Activated T-cell treated with anti-CD3 and anti-CD28 coated beads, Interleukin-2, amount 50 U/mL, for 72 hours (primary cell): ENCODE measurements at regions not wholly inside any gene's neighbourhood (a gene's known extent, or its start where the extent isn't known, plus 50 kb on each side); places are given as distances from the start of the nearest gene placed in this dataset.
A peak's percentile ranks its signal among the peaks of the same experiment; 100 is the strongest.
"Not testable (repeated sequence)": the region's sequence is repeated elsewhere in the genome, so short reads cannot be mapped to it uniquely, and the experiment has no call there.

Experiments
- ATAC-seq, 2 donors: fragments of 150-1000 bp; cut with Tn5 transposase; replicated peaks in 1 of 2; 2 replicates each; pipeline ENCODE4 v1.10.0; 2021; ENCODE audit warnings: moderate library complexity in 2 of 2, mild to moderate bottlenecking in 1 of 2
- DNase-seq, 2 donors: peaks; one replicate each; pipeline ENCODE4 v3.0.0; 2021 to 2022; ENCODE audit warnings: mixed read lengths in 1 of 2
- H3K27ac Mint-ChIP-seq: one replicate; pipeline ENCODE4 v1.8.0; 2022; ENCODE audit warnings: mild to moderate bottlenecking, moderate library complexity, mixed read lengths
- H3K27me3 Mint-ChIP-seq: one replicate; pipeline ENCODE4 v1.8.0; 2022; ENCODE audit warnings: low read depth, mixed read lengths
- H3K36me3 Mint-ChIP-seq, 2 donors: one replicate each; pipeline ENCODE4 v1.8.0; 2022; ENCODE audit warnings: mixed read lengths in 2 of 2, mild to moderate bottlenecking in 1 of 2; ENCODE audit not compliant: insufficient read depth in 2 of 2
- H3K4me1 Mint-ChIP-seq: one replicate; pipeline ENCODE4 v1.8.0; 2022; ENCODE audit warnings: low read depth, mixed read lengths
- H3K4me3 Mint-ChIP-seq, 2 donors: one replicate each; pipeline ENCODE4 v1.8.0; 2022; ENCODE audit warnings: mild to moderate bottlenecking in 2 of 2, mixed read lengths in 2 of 2, moderate library complexity in 2 of 2
- H3K9me3 Mint-ChIP-seq, 2 donors: one replicate each; pipeline ENCODE4 v1.8.0; 2022; ENCODE audit warnings: mixed read lengths in 2 of 2

DNA sequence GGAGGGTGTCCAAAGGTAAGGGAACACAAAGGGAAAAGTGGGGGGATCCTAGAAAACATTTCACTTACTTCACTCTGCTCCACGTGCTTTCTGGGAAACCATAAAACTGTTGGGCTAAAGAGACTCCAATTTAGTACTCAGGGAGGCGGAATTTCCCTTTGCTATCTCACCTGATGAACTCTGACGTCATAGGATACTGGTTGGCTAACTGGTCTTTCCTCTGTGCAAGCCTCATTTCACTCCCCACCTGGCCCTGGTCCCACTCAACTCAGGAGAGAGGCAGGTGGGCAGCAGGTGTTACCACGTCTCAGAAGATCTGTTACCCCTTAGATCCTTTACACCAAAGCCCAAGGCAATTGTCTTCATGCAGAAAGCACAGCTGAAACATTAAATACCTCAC, 51.8 kb upstream of the PMAIP1 start:
- no peaks in the 10 kb centered on the region for H3K36me3 Mint-ChIP-seq
- H3K27ac Mint-ChIP-seq, result no peak overlapping the region
- no peak overlapping the region for H3K4me3 Mint-ChIP-seq
- H3K4me1 Mint-ChIP-seq, result peaks cover 17% of the 10 kb centered on the region
- peaks cover 2% of the 10 kb centered on the region for H3K27me3 Mint-ChIP-seq
- no peak for DNase-seq
- H3K9me3 Mint-ChIP-seq, result no peaks in the 10 kb centered on the region
- no peak for ATAC-seq

DNA sequence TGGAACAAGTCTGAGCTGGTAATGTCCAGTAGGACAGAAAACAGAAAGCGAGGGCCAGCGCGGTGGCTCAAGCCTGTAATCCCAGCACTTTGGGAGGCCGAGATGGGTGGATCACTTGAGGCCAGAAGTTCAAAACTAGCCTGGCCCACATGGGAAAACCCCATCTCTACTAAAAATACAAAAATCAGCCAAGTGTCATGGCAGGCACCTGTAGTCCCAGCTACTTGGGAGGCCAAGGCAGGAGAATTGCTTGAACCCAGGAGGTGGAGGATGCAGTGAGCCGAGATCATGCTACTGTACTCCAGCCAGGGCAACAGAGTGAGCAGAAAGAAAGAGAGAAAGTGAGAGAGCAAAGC, 52.3 kb upstream of the PMAIP1 start:
- not testable (repeated sequence) for H3K9me3 Mint-ChIP-seq, DNase-seq, H3K27me3 Mint-ChIP-seq, H3K36me3 Mint-ChIP-seq
- peak in 1 of 2 donors; percentile 21 for ATAC-seq
- peak overlapping the region; percentile 29 to 53 for H3K4me3 Mint-ChIP-seq
- H3K4me1 Mint-ChIP-seq, result peaks cover 17% of the 10 kb centered on the region
- H3K27ac Mint-ChIP-seq, result peak overlapping the region; percentile 24

DNA sequence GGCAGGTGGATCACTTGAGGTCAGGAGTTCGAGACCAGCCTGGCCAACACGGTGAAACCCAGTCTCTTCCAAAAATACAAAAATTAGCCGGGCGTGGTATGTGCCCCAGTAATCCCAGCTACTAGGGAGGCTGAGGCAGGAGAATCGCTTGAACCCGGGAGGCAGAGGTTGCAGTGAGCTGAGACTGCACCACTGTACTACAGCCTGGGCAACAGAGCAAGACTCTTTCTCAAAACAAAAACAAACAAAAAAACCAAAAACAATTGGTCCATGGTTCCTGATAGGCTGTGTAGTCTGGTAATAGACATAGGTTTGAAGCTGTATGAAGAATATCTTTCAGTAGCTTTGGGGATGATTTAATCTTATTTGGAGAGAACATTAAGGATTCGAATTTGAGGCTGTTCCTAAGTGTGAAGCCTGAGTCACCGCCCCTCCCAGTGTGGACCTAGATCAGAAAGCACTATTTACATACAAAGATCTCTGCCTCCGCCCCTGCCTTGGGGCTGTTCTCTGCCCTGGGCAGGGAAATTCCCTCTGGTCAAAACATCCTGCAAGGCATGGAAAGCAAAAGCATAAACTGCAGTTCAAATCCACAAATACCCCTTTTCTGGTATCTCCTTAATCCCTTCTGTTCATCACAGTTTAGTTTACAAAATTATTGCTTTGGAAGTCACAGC, 52.8 kb upstream of the PMAIP1 start:
- peak; percentile 97 to 98 for ATAC-seq
- H3K9me3 Mint-ChIP-seq, result no peaks in the 10 kb centered on the region
- DNase-seq, result peak; percentile 49 to 56

DNA sequence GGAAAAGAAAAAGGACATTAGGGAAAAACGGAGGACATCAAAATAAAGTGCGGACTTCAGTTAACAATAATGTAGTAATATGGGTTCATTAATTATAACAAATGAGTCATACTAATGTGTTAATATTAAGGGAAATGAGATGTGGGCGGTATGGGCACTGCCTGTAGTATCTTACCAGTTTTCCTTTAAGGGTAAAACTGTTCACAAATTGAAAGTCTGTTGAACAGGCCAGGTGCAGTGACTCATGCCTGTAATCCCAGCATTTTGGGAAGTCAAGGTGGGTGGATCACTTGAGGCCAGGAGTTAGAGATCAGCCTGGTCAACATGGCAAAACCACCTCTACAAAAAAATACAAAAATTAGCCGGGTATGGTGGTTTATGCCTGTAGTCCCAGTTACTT, 56.8 kb upstream of the PMAIP1 start:
- H3K4me1 Mint-ChIP-seq, result peaks cover 14% of the 10 kb centered on the region

More for the DNA sequence above, 52.8 kb upstream of the PMAIP1 start:
- Mint-ChIP-seq H3K27ac (peak overlapping the region; percentile 37), H3K27me3 (peaks cover 6% of the 10 kb centered on the region), H3K4me3 (peak overlapping the region; percentile 29 to 53), H3K36me3 (no peaks in the 10 kb centered on the region), H3K4me1 (peaks cover 17% of the 10 kb centered on the region)

DNA sequence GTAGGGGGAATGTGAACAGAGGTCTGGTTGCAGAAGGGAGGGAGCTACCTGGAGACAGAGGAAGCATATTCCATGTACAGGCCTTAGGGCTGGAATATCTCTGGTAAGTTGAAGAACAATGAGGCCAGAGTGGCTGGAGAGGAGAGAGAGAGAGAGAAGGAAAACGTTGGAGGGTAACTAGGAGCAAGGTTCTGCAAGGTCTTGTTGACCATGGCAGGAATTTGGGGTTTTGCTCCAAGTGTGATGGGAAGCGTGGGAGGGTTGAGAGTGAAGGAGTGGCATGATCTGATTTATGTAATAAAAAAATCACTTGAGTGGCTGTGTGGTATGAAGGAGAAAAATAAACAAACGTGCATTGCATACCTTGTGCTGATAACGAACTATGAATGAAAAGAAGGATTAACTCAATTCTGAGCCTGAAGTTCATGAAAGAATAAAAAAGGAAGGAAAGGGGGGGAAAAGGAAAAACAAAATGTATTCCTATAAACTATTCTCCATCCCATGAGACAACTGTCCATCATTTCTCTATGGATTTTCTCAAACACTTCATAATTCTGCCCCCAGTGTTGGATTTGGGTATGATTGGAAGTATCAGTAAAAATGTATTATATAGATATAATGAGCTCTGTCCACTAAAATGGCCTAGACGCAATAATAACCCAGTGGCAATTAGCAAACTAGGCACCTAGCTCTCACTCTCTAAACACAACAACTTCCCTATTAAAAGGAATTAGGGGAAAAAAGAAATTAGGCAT, 59.7 kb upstream of the PMAIP1 start:
- no peak for DNase-seq
- no peaks in the 10 kb centered on the region for H3K4me1 Mint-ChIP-seq
- ATAC-seq, result no peak

More for the DNA sequence above, 56.8 kb upstream of the PMAIP1 start:
- Mint-ChIP-seq H3K9me3 (no peaks in the 10 kb centered on the region), H3K27ac (no peak overlapping the region), H3K36me3 (no peaks in the 10 kb centered on the region), H3K4me3 (no peak overlapping the region), H3K27me3 (peaks cover 18% of the 10 kb centered on the region)
- ATAC-seq (no peak), DNase-seq (no peak)

DNA sequence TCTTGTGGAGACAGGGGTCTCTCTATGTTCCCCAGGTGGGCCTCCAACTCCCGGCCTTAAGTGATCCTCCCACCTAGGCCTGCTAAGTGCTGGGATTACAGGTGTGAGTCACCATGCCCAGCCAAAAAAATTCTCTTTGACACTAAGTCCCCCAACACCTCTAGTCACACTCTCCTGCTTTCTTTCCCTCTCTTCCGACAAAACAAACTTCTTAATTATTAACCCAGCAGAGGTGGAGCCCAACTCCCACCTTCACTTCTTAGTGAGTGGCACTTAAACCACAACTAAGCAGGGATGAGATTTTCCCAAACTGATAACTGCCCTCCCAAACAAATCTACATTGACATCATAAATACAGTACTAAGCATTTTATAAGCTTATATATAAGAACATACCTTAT, 60.5 kb upstream of the PMAIP1 start:
- no peak overlapping the region for H3K4me3 Mint-ChIP-seq
- no peak for DNase-seq
- H3K27ac Mint-ChIP-seq, result peak overlapping the region; percentile 52
- H3K4me1 Mint-ChIP-seq, result peaks cover 5% of the 10 kb centered on the region
- ATAC-seq, result no peak
- H3K27me3 Mint-ChIP-seq, result peaks cover 34% of the 10 kb centered on the region
- no peaks in the 10 kb centered on the region for H3K36me3 Mint-ChIP-seq
- no peaks in the 10 kb centered on the region for H3K9me3 Mint-ChIP-seq

More for the DNA sequence above, 59.7 kb upstream of the PMAIP1 start:
- Mint-ChIP-seq H3K27me3 (peaks cover 27% of the 10 kb centered on the region), H3K27ac (no peak overlapping the region), H3K4me3 (no peak overlapping the region), H3K36me3 (no peaks in the 10 kb centered on the region), H3K9me3 (no peaks in the 10 kb centered on the region)

DNA sequence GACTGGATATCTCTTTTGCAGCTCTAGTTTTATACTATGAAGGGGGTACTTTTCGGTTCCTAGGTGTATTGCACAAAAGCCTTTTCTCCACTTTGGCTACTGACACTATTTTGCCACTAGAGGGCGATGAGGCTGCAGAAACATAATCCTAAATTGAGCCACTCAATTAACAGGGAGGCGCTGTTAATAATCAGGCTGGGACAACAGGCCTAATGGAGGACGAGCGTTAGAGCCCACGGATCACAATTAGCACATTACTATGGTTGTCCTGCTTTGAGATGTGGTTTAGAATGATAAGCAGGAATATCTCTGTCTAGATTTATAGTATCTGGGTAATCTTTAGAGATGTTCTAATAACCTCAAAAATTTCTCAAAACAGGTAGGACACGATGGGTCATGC, 62.2 kb upstream of the PMAIP1 start:
- Mint-ChIP-seq H3K27ac (no peak overlapping the region), H3K27me3 (peaks cover 42% of the 10 kb centered on the region), H3K36me3 (no peaks in the 10 kb centered on the region), H3K9me3 (no peaks in the 10 kb centered on the region), H3K4me3 (no peak overlapping the region), H3K4me1 (peaks cover 16% of the 10 kb centered on the region)
- no peak for ATAC-seq
- peak; percentile 37 to 51 for DNase-seq

DNA sequence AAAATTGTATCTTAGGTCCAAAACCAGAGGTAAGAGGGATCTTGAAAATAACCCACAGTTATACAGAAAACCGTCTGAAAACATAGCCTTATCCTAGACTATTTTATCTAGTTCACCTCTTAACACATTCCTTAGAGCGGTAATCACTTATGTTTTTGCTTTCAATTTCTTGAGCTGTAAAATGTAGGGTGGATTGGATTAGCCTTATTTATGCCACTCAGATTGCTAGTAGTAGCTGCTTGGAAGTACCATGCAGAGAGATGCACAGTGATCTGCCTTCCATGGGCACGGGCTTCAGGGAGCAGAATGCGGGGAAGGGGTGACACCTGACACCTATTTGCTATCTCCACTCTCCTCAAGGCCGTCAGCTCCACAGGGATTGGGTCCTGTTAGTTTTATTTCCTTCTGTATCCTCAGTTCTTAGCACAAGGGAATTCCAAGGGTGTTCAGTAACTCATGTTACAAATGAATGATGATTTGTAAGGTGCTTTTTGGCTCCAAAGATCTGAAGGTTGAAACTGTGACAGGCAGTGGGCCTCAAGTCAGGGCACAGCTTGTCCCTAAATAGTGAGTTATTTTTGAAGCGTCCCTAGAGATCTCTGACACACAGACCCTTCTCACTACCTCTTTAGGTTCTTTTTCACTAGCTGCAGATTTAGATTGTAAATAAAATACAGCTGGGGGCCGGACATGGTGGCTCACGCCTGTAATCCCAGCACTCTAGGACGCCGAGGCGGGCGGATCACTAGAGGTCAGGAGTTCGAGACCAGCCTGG, 64.0 kb upstream of the PMAIP1 start:
- DNase-seq, result no peak
- H3K4me3 Mint-ChIP-seq, result no peak overlapping the region
- no peaks in the 10 kb centered on the region for H3K9me3 Mint-ChIP-seq

DNA sequence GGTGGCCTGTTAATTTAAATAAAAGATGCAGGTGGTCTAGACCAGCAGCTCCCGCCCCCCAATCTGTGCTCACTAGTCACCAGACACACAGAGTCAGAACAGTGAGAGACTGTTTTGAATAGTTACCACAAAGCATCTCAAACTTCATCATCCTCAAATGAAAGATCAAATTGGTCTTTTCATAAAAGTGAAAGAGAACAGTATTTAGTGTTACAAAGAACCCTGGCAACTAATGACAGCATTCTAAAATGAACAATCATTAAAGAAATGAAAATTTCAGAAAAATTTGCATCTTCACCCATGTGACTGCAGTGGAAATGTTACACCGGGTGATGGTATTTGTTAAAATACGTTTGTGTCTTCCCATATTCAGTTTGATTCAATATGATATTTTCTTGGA, 65.5 kb upstream of the PMAIP1 start:
- Mint-ChIP-seq H3K4me1 (peaks cover 16% of the 10 kb centered on the region), H3K4me3 (peak overlapping the region; percentile 5 to 71), H3K27ac (peak overlapping the region; percentile 30), H3K36me3 (no peaks in the 10 kb centered on the region), H3K27me3 (peaks cover 32% of the 10 kb centered on the region), H3K9me3 (no peaks in the 10 kb centered on the region)
- DNase-seq, result peak; percentile 23 to 34
- peak; percentile 82 to 91 for ATAC-seq

More for the DNA sequence above, 64.0 kb upstream of the PMAIP1 start:
- Mint-ChIP-seq H3K27me3 (peaks cover 43% of the 10 kb centered on the region), H3K27ac (no peak overlapping the region), H3K36me3 (no peaks in the 10 kb centered on the region), H3K4me1 (peaks cover 16% of the 10 kb centered on the region)
- ATAC-seq, result no peak

DNA sequence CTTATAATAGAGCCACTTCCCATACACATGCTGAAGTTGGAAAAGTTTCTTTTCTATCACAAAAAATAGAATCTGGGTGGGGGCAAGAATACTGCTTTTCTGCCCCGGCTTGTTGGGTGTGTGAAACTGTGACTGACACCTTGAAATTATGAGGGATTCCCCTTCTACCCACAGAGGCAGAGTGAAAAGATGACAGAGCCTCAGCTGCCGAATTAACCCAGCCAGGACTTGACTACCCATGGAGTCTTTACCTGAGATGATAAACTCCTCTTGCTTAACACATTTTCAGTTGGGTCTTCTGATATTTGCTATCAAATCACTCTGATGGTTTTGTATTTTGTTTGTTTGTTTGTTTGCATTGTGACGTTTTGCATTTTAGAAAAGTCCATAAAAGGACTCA, 66.0 kb upstream of the PMAIP1 start:
- ATAC-seq (peak; percentile 85 to 91), DNase-seq (peak; percentile 27 to 46)
- H3K9me3 Mint-ChIP-seq, result no peaks in the 10 kb centered on the region
- H3K4me1 Mint-ChIP-seq, result peaks cover 16% of the 10 kb centered on the region
- peak overlapping the region; percentile 30 for H3K27ac Mint-ChIP-seq
- peaks cover 31% of the 10 kb centered on the region for H3K27me3 Mint-ChIP-seq
- peak overlapping the region; percentile 5 to 71 for H3K4me3 Mint-ChIP-seq
- H3K36me3 Mint-ChIP-seq, result no peaks in the 10 kb centered on the region

DNA sequence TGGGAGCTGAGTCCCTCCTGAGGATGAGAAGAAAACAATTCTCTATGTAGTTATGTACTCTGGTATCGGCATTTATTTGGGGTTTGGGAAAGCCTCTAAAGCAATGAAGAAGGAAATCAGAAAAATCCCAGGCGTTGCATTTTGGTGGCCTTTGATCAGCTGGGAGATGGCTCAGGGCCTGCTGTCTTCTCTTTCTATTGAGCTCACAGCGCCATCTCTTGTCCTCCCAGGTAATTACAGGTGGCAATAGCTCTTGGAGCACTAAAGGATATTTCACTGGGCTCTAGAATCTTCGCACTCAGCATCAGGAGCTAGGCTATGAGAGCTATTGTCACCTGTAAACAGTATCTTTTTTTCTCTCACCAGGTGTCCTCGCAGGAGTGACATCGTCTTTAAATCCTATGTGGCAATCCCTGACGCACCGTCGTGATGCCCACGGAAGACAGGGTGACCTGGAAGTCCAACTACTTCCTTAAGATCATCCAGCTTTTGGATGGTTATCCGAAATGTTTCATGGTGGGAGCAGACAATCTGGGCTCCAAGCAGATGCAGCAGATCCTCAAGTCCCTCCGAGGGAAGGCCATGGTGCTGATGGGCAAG, 76.1 kb upstream of the PMAIP1 start:
- Mint-ChIP-seq H3K27me3 (peaks cover 24% of the 10 kb centered on the region), H3K4me1 (no peaks in the 10 kb centered on the region), H3K36me3 (no peaks in the 10 kb centered on the region), H3K27ac (no peak overlapping the region), H3K9me3 (no peaks in the 10 kb centered on the region), H3K4me3 (no peak overlapping the region)
- ATAC-seq (peak in 1 of 2 donors; percentile 44), DNase-seq (peak; percentile 64 to 68)

DNA sequence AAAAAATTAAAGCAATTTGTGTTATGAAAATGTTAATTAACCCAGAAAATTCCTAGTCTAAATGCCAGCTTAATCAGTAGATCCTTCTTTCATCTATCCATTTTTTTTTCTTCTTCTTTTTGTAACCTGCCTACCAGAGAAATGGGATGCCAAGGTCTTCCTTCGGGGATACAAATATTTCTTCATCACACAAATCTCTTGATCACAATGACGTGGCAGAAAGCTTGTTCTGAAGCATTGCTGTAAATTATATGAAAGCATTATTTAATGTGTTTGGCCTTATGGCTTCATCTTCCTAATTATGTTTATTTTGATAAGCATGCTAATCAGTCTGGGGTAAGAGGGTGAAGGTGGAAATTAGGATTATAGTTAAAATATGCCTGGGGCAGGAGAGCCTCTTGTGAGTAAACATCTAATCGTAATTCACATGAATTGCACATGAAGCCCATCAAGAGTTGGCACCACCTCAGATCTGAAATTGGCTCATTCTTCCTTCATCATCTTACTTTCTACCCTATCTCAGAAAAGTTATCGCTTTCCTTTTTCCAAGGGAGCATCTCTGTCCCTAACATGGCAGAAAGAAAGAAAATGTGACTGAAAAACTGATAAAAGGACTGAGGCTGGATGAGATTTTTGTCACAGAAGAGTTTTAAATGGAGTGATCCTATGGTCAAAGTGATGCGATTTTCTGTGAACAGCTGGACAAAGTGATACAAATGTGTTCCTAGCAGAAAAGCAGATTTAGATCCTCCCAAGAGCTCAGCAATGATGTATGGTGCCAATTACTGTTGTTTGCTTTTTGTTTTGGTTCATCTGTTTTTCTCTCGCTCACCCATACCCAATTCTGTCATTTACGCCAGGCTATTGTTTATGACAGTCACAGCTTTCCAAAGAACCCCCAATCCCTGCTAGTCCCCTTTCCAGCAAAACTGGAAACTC, 76.9 kb upstream of the PMAIP1 start:
- DNase-seq (no peak), ATAC-seq (no peak)
- Mint-ChIP-seq H3K4me3 (no peak overlapping the region), H3K27me3 (peaks cover 30% of the 10 kb centered on the region), H3K9me3 (no peaks in the 10 kb centered on the region), H3K4me1 (no peaks in the 10 kb centered on the region), H3K36me3 (no peaks in the 10 kb centered on the region), H3K27ac (no peak overlapping the region)
